ENCODE measurements at regions not wholly inside any gene's neighbourhood (a gene's known extent, or its start where the extent isn't known, plus 50 kb on each side); places are given as distances from the start of the nearest gene placed in this dataset.

DNA sequence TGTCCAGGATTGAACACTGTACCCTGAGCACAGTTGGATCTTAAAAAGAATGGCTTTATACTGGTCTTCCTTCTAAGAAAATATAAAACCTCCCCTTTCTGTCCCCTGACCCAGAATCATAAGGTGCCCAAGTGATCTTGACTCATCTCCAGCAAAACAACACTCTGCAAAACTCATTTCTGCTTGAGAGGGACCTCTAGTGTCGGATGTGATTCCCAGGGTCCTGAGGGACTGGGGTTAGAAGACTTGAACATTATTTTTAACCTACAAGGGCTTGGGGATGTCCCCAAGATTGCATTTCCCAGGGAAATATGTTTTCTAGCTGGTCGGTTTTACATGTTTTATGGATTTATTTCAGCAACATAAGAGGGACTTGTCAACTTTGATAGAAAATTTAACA, 1318.5 kb upstream of the CELF4 start:
- no peak for TF ChIP-seq YY1 (IDR thresholded peaks at IDR 0.05; ENCODE audit: insufficient read depth, insufficient read length)
- TF ChIP-seq ZNF274 (IDR thresholded peaks at IDR 0.05; ENCODE audit: low read depth, low read length), result no peak

Data from NT2/D1 (cell line).